H1 (cell line): ENCODE measurements at regions not wholly inside any gene's neighbourhood (a gene's known extent, or its start where the extent isn't known, plus 50 kb on each side); places are given as distances from the start of the nearest gene placed in this dataset.

Source experiments
- CTCF ChIA-PET: fragments of 300-600 bp; sonication (Branson Sonifier 250); formaldehyde crosslinking; loops from one replicate; lab custom pipeline; 2021; ENCODE audit not compliant: partially characterized antibody; lab: Charles Lee
- POLR2A ChIA-PET: fragments of 300-600 bp; sonication (Branson Sonifier 250); formaldehyde crosslinking; loops from one replicate; lab custom pipeline; 2021; ENCODE audit warnings: inconsistent platforms; ENCODE audit not compliant: partially characterized antibody; lab: Charles Lee
- DNase-seq, 2 experiments: peaks; one replicate each; pipeline versions ENCODE4 v3.0.0 to v3.0.0-alpha.2; 2010 to 2022; ENCODE audit warnings: low spot score in 2 of 2, low read depth in 1 of 2, mixed read lengths in 1 of 2
- FAIRE-seq: peaks from 2 replicates; lab custom pipeline; 2011; peaks lifted over from hg19 to GRCh38; lab: Jason Lieb, UNC
- H2AFZ ChIP-seq: 2 replicates; pipeline ENCODE4 v1.8.1; 2012; ENCODE audit warnings: low read length, inconsistent platforms
- H2AK5ac ChIP-seq: 2 replicates; pipeline ENCODE4 v1.6.1; 2013; ENCODE audit warnings: low read depth, low read length
- H2BK120ac ChIP-seq: replicated peaks from 2 replicates; pipeline ENCODE3; 2013; ENCODE audit warnings: low read depth, low read length, inconsistent platforms
- H2BK12ac ChIP-seq: 2 replicates; pipeline ENCODE4 v1.6.1; 2013; ENCODE audit warnings: low read depth, low read length
- H2BK15ac ChIP-seq: 2 replicates; pipeline ENCODE4 v1.6.1; 2013; ENCODE audit warnings: low read length
- H2BK20ac ChIP-seq: 2 replicates; pipeline ENCODE4 v1.6.1; 2013; ENCODE audit warnings: low read length
- H2BK5ac ChIP-seq: 2 replicates; pipeline ENCODE4 v1.6.1; 2013; ENCODE audit warnings: low read depth, low read length
- H3K14ac ChIP-seq: 2 replicates; pipeline ENCODE4 v1.6.1; 2013; ENCODE audit warnings: inconsistent platforms; ENCODE audit not compliant: insufficient read length
- H3K18ac ChIP-seq: 2 replicates; pipeline ENCODE4 v1.6.1; 2013; ENCODE audit warnings: low read length; ENCODE audit errors: extremely low read depth
- H3K23ac ChIP-seq: 2 replicates; pipeline ENCODE4 v1.6.1; 2013; ENCODE audit warnings: inconsistent platforms; ENCODE audit not compliant: insufficient read length
- H3K23me2 ChIP-seq: 2 replicates; pipeline ENCODE4 v1.6.1; 2013; ENCODE audit warnings: low read depth, low read length
- H3K27ac ChIP-seq: 2 replicates; pipeline ENCODE4 v1.6.1; 2011; ENCODE audit warnings: low read depth, low read length, inconsistent platforms
- H3K27me3 ChIP-seq, 4 experiments: replicated peaks in 1 of 4; 1 replicate in 1 of 4; 2 replicates in 3 of 4; pipeline versions ENCODE4 v1.6.1 to v1.8.1; 2011 to 2013; ENCODE audit warnings: low read length in 3 of 4, mild to moderate bottlenecking in 3 of 4, inconsistent platforms in 2 of 4, mixed read lengths in 2 of 4, moderate library complexity in 1 of 4; ENCODE audit not compliant: control insufficient read depth in 3 of 4, insufficient read depth in 3 of 4; ENCODE audit errors: extremely low read depth in 1 of 4
- H3K36me3 ChIP-seq, 4 experiments: 2 replicates each; pipeline versions ENCODE4 v1.6.1 to v1.8.1; 2011 to 2013; ENCODE audit warnings: mild to moderate bottlenecking in 4 of 4, low read length in 3 of 4, moderate library complexity in 2 of 4, control low read depth in 1 of 4, inconsistent platforms in 1 of 4; ENCODE audit not compliant: insufficient read depth in 4 of 4, control insufficient read depth in 2 of 4
- H3K4ac ChIP-seq: replicated peaks from 2 replicates; pipeline ENCODE3; 2013; ENCODE audit warnings: low read length, low read depth, mixed read lengths, inconsistent platforms; ENCODE audit not compliant: insufficient read length
- H3K4me1 ChIP-seq, 4 experiments: replicated peaks in 1 of 4; 1 replicate in 1 of 4; 2 replicates in 3 of 4; pipeline versions ENCODE4 v1.6.1 to v1.8.1; 2011 to 2013; ENCODE audit warnings: low read length in 3 of 4, inconsistent platforms in 2 of 4, mixed read lengths in 1 of 4; ENCODE audit not compliant: insufficient read depth in 4 of 4, control insufficient read depth in 3 of 4
- H3K4me2 ChIP-seq, 2 experiments: 2 replicates each; pipeline versions ENCODE4 v1.6.1 to v1.8.1; 2011 to 2013; ENCODE audit warnings: low read depth in 2 of 2, low read length in 2 of 2, control low read depth in 1 of 2, inconsistent platforms in 1 of 2, mild to moderate bottlenecking in 1 of 2; ENCODE audit not compliant: insufficient read depth in 1 of 2
- H3K4me3 ChIP-seq, 4 experiments: fragments of 200-600, 300-600 bp in 1 of 4; sonication (generic), shearing (Covaris generic), sonication (Bioruptor Twin) in 1 of 4; 2 replicates each; pipeline versions ENCODE4 v1.5.1 to v1.8.1; 2011 to 2016; ENCODE audit warnings: low read length in 4 of 4, low read depth in 3 of 4, control low read depth in 2 of 4, inconsistent platforms in 2 of 4, mild to moderate bottlenecking in 2 of 4, mixed read lengths in 1 of 4, moderate library complexity in 1 of 4; ENCODE audit not compliant: insufficient read depth in 2 of 4; ENCODE audit errors: extremely low read depth in 1 of 4
- H3K56ac ChIP-seq: replicated peaks from 2 replicates; pipeline ENCODE3; 2013; ENCODE audit warnings: low read depth, mild to moderate bottlenecking, mixed read lengths, low read length, inconsistent platforms; ENCODE audit not compliant: insufficient read length
- H3K79me1 ChIP-seq: 2 replicates; pipeline ENCODE4 v1.6.1; 2013; ENCODE audit warnings: low read depth, low read length, control low read depth
- H3K79me2 ChIP-seq, 2 experiments: 2 replicates each; pipeline versions ENCODE4 v1.6.1 to v1.8.1; 2012 to 2013; ENCODE audit warnings: low read length in 2 of 2, mild to moderate bottlenecking in 2 of 2, inconsistent platforms in 1 of 2; ENCODE audit not compliant: insufficient read depth in 2 of 2, control insufficient read depth in 1 of 2
- H3K9ac ChIP-seq, 4 experiments: replicated peaks in 1 of 4; 1 replicate in 1 of 4; 2 replicates in 3 of 4; pipeline versions ENCODE4 v1.6.1 to v1.8.1; 2011 to 2013; ENCODE audit warnings: low read depth in 3 of 4, low read length in 3 of 4, control low read depth in 2 of 4, mild to moderate bottlenecking in 2 of 4, moderate library complexity in 2 of 4, inconsistent platforms in 1 of 4; ENCODE audit errors: extremely low read depth in 1 of 4
- H3K9me3 ChIP-seq, 2 experiments: 2 replicates each; pipeline versions ENCODE4 v1.6.1 to v1.8.1; 2012 to 2013; ENCODE audit warnings: mild to moderate bottlenecking in 2 of 2, moderate library complexity in 2 of 2, control low read depth in 1 of 2, inconsistent platforms in 1 of 2, low read depth in 1 of 2, low read length in 1 of 2, mixed read lengths in 1 of 2; ENCODE audit not compliant: insufficient read depth in 2 of 2
- H4K20me1 ChIP-seq, 2 experiments: replicated peaks in 1 of 2; 2 replicates each; pipeline versions ENCODE3 to v1.8.1; 2011 to 2013; ENCODE audit warnings: inconsistent platforms in 2 of 2, low read length in 2 of 2, mild to moderate bottlenecking in 1 of 2; ENCODE audit not compliant: insufficient read depth in 2 of 2, control insufficient read depth in 1 of 2
- H4K5ac ChIP-seq: 2 replicates; pipeline ENCODE4 v1.6.1; 2013; ENCODE audit warnings: low read length, low read depth, mixed read lengths, inconsistent platforms; ENCODE audit not compliant: insufficient read length
- H4K8ac ChIP-seq: 2 replicates; pipeline ENCODE4 v1.8.0; 2013; ENCODE audit warnings: mild to moderate bottlenecking, moderate library complexity, low read length, inconsistent platforms; ENCODE audit not compliant: insufficient read depth; ENCODE audit errors: extremely low read depth
- H4K91ac ChIP-seq: replicated peaks from 2 replicates; pipeline ENCODE3; 2013; ENCODE audit warnings: low read length, mixed read lengths, inconsistent platforms; ENCODE audit not compliant: insufficient read length
- BRCA1 ChIP-seq: IDR thresholded peaks from 2 replicates; pipeline ENCODE4 v1.6.1; 2012; ENCODE audit warnings: low read depth, low read length, improper control_type of control experiment
- CREB1 ChIP-seq: IDR thresholded peaks from 2 replicates; pipeline ENCODE4 v1.6.1; 2012; ENCODE audit warnings: inconsistent platforms
- SP4 ChIP-seq: IDR thresholded peaks from 2 replicates; pipeline ENCODE4 v1.6.1; 2012; ENCODE audit warnings: low read length, inconsistent platforms
- WGBS, 2 experiments: shearing (Covaris generic) in 1 of 2; methylation state at CpG; one replicate each; pipeline versions ENCODE4 v1.1.6 to v1.1.7; 2013 to 2015; ENCODE audit warnings: low lambda C conversion rate in 2 of 2, mixed read lengths in 2 of 2, inconsistent platforms in 1 of 2, low coverage in 1 of 2, missing lambda C conversion rate in 1 of 2; ENCODE audit not compliant: insufficient replicate concordance in 2 of 2, insufficient coverage in 1 of 2, insufficient read length in 1 of 2; ENCODE audit errors: extremely low coverage in 1 of 2, missing lambda C conversion rate in 1 of 2; 5-methylcytosine and 5-hydroxymethylcytosine counted together

GRCh38 chr4:124541652-124542420 lies 170.7 kb downstream of the ANKRD50 start:
- no peak overlapping the region for H2BK120ac ChIP-seq
- H3K9me3 ChIP-seq = no peaks in the 10 kb centered on the region
- H3K23me2 ChIP-seq = no peaks in the 10 kb centered on the region
- H3K18ac ChIP-seq = no peak overlapping the region
- H2AFZ ChIP-seq = no peak overlapping the region
- H3K4me3 ChIP-seq = no peak overlapping the region
- no peaks in the 10 kb centered on the region for H3K4me1 ChIP-seq
- H4K20me1 ChIP-seq = no peaks in the 10 kb centered on the region
- H2BK20ac ChIP-seq = no peak overlapping the region
- no peak overlapping the region for H4K91ac ChIP-seq
- H2BK5ac ChIP-seq = no peak overlapping the region
- H3K4ac ChIP-seq = no peak overlapping the region
- H3K4me2 ChIP-seq = no peak overlapping the region
- H2BK12ac ChIP-seq = no peak overlapping the region
- POLR2A ChIA-PET = no interaction called here
- DNase-seq (no peak), FAIRE-seq (no peak)
- no peaks in the 10 kb centered on the region for H3K79me2 ChIP-seq
- no peak overlapping the region for H3K23ac ChIP-seq
- no peak overlapping the region for H2BK15ac ChIP-seq
- 83% methylated on average over 4 of the region's 4 CpGs; no CpG with 5 or more reads in 1 of the 2 experiments for WGBS, 2 experiments
- CTCF ChIA-PET = no interaction called here
- no peaks in the 10 kb centered on the region for H3K36me3 ChIP-seq
- no peak overlapping the region for H4K5ac ChIP-seq
- no peak overlapping the region for H4K8ac ChIP-seq
- H3K27ac ChIP-seq = no peak overlapping the region
- TF ChIP-seq SP4 (no peak), BRCA1 (no peak), CREB1 (no peak)
- TF ChIP-seq, all 59 proteins: peak for 0
- H2AK5ac ChIP-seq = no peak overlapping the region
- no peak overlapping the region for H3K56ac ChIP-seq
- H3K9ac ChIP-seq = no peak overlapping the region
- H3K79me1 ChIP-seq = no peaks in the 10 kb centered on the region
- no peaks in the 10 kb centered on the region for H3K27me3 ChIP-seq
- no peak overlapping the region for H3K14ac ChIP-seq
